Adrenal gland (tissue), 5 donors: ENCODE measurements at regions not wholly inside any gene's neighbourhood (a gene's known extent, or its start where the extent isn't known, plus 50 kb on each side); places are given as distances from the start of the nearest gene placed in this dataset.

Source experiments
- CTCF ChIP-seq, 6 experiments: fragments of 450-650 bp in 4 of 6; fragments of 200-600 bp in 2 of 6; sonication (generic) in 1 of 6; IDR thresholded peaks; 1 replicate in 5 of 6; 2 replicates in 1 of 6; pipeline versions ENCODE4 v1.5.1 to v1.8.0; 2016 to 2021; ENCODE audit warnings: antibody characterized with exemption in 6 of 6, mild to moderate bottlenecking in 2 of 6, moderate library complexity in 1 of 6
- POLR2A ChIP-seq, 2 donors: fragments of 450-650 bp; IDR thresholded peaks; one replicate each; pipeline ENCODE4 v1.6.1; 2017; ENCODE audit warnings: antibody characterized with exemption in 2 of 2, mild to moderate bottlenecking in 2 of 2, moderate library complexity in 1 of 2
- donor health status: DM: no; HTN: no; CAD: no.

GRCh38 chr1:192906334-192906733 lies 97.5 kb downstream of the RGS2 start:
- TF ChIP-seq CTCF (IDR thresholded peaks at IDR 0.05) (no peak), POLR2A (IDR thresholded peaks at IDR 0.05) (no peak)
